ENCODE measurements at regions not wholly inside any gene's neighbourhood (a gene's known extent, or its start where the extent isn't known, plus 50 kb on each side); places are given as distances from the start of the nearest gene placed in this dataset.
"Not testable (repeated sequence)": the region's sequence is repeated elsewhere in the genome, so short reads cannot be mapped to it uniquely, and the experiment has no call there.

GRCh38 chr7:63580536-63581300 is 417.9 kb upstream of the ZNF722 start:
- intact Hi-C loops (cut with DNase I) = not testable (repeated sequence)
- DNase-seq (ENCODE audit: low spot score) = peak; percentile 79

GRCh38 chr7:63582771-63583170 is 415.9 kb upstream of the ZNF722 start:
- intact Hi-C loops (cut with DNase I) = not testable (repeated sequence)
- DNase-seq (ENCODE audit: low spot score) = peak; percentile 49

GRCh38 chr7:63587151-63587853 is 411.3 kb upstream of the ZNF722 start:
- DNase-seq (ENCODE audit: low spot score); intact Hi-C loops (cut with DNase I): not testable (repeated sequence)

- intact Hi-C loops (cut with DNase I) = not testable (repeated sequence)
- DNase-seq (ENCODE audit: low spot score) = peak; percentile 73
Observed at GRCh38 chr7:63591249-63591648, 407.4 kb upstream of the ZNF722 start.

GRCh38 chr7:63603812-63604211 is 394.8 kb upstream of the ZNF722 start:
- intact Hi-C loops (cut with DNase I) = not testable (repeated sequence)
- peak; percentile 18 for DNase-seq (ENCODE audit: low spot score)

GRCh38 chr7:63604853-63605252 is 393.8 kb upstream of the ZNF722 start:
- peak; percentile 26 for DNase-seq (ENCODE audit: low spot score)
- intact Hi-C loops (cut with DNase I) = not testable (repeated sequence)

GRCh38 chr7:63617595-63617994 is 381.1 kb upstream of the ZNF722 start:
- intact Hi-C loops (cut with DNase I) = not testable (repeated sequence)
- DNase-seq (ENCODE audit: low spot score) = peak; percentile 15

GRCh38 chr7:63620169-63620735 is 378.4 kb upstream of the ZNF722 start:
- DNase-seq (ENCODE audit: low spot score) = peak; percentile 42
- intact Hi-C loops (cut with DNase I) = not testable (repeated sequence)

DNA sequence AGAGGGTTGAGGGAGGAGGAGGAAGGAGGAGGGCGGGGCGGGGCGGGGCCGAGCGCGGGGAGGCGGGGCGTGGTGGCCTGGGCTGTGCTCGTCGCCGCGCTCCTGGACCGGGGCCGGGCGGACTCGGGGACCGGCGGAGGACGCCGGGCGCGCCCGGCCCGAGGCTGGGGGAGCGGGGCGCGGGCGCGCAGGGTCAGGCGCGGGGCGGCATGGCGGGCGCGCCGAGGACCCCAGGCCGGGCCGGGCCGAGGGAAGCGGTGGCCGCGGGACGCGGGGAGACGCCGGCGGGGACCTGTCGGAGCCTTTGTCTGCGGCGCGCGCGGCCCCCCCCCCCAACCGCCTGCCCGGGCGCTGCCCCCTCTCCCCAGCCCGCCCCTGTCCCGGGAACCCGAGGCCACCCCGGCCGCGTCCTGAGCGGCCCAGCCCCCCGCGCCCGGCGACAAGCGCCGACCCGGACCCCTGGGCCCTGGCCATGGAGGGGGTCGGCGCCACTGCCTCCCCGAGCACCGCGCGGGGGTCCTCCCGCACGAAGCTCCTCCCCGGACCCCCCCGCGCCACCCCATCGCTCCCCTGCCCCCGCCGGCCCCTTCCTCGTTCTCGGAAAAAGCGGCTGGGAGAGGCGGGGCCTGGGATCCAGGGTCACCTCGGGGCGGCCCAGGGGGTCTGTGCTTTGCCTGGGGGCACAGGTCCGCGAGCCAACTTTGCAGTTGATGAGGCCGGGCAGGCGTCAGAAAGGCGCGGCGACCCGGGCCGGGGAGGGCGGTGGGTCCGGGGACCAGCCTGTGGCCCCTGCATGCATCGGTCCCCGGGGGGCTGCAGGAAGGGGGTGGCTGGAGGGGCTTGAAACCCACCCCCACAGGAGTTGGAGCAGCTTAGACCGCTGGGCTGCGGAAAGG is 370.8 kb upstream of the ZNF722 start:
- intact Hi-C loops (cut with DNase I) = not testable (repeated sequence)
- DNase-seq (ENCODE audit: low spot score) = peak; percentile 17

DNA sequence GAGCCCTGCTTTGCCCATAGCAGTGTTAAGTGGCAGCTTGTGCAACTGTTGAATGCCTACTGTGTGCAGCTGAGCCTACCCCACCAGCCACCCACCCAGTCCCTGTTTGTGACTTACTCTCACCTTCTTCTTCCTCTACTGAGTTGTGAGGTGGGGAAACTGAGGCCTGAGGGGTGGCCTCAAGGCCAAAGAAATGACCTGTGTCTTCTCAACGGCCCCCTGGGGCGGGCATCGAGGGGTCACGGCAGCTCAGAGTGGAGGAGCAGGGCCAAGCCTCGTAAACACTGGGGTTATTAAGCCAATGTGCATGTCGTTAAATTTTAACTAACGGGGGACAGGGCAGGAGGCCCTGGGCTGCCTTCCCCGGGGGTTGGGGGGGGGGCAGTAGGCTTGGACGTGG is 369.6 kb upstream of the ZNF722 start:
- DNase-seq (ENCODE audit: low spot score) = peak; percentile 35
- intact Hi-C loops (cut with DNase I) = not testable (repeated sequence)

- DNase-seq (ENCODE audit: low spot score); intact Hi-C loops (cut with DNase I): not testable (repeated sequence)
Observed at GRCh38 chr7:63636585-63636984, 362.1 kb upstream of the ZNF722 start.

DNA sequence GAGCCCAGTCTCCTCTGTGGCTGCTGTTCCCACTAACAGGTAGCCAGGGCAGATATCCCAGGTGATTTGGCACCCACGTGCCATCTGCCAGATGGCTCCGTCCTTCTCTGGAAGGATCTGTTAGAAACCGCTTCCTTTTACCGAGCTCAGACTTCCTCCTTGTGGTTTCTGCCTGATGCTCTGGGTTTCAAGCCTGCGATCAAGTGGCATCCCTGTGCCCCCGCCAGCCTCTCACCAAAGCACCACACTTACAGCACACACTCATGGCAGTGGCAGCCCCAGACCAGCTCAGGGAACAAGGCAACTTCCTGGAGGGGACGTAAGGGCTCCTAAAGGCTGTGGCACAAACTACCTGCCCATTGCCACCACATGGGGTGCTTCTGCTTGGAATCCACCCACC is 333.1 kb upstream of the ZNF722 start:
- DNase-seq (ENCODE audit: low spot score); intact Hi-C loops (cut with DNase I): not testable (repeated sequence)

- intact Hi-C loops (cut with DNase I) = not testable (repeated sequence)
Observed at GRCh38 chr7:63691408-63691807, 307.2 kb upstream of the ZNF722 start.

DNA sequence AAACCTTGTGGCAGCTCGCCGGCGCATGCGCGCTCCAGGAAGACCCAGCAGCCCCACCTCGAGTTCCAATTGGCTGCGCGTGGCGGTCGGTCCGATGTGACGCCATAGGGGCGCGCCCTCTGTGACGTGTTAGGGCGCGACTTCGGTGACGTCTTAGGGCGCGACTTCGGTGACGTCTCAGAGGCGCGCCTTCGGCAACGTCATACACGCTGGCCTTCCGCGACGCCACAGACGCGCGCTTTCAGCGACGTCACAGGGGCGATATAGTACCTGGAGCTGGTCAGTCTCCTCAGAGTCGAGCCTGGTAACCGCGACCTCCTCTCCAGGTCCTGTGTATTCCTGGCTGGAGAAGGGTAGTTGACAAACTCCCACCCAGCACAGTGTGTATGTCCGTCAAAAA is 304.4 kb upstream of the ZNF722 start:
- DNase-seq (ENCODE audit: low spot score); intact Hi-C loops (cut with DNase I): not testable (repeated sequence)

More at GRCh38 chr7:63691408-63691807, 307.2 kb upstream of the ZNF722 start:
- not testable (repeated sequence) for DNase-seq (ENCODE audit: low spot score)

Small RNA genes lying in the stretch of these regions (microRNA-seq; reads per million reads assigned to microRNA genes)
- 0 reads per million in 2 donors for gene MIR4283-2 (ENCODE audit: borderline microRNAs expressed in 2 of 2)

Data from posterior vena cava (tissue), 2 donors.